Kidney tubule cell (primary cell): ENCODE measurements at regions not wholly inside any gene's neighbourhood (a gene's known extent, or its start where the extent isn't known, plus 50 kb on each side); places are given as distances from the start of the nearest gene placed in this dataset.
A peak's percentile ranks its signal among the peaks of the same experiment; 100 is the strongest.

Experiments used
- DNase-seq: peaks from one replicate; pipeline ENCODE4 v3.0.0-alpha.2; 2018; ENCODE audit warnings: low spot score

DNA sequence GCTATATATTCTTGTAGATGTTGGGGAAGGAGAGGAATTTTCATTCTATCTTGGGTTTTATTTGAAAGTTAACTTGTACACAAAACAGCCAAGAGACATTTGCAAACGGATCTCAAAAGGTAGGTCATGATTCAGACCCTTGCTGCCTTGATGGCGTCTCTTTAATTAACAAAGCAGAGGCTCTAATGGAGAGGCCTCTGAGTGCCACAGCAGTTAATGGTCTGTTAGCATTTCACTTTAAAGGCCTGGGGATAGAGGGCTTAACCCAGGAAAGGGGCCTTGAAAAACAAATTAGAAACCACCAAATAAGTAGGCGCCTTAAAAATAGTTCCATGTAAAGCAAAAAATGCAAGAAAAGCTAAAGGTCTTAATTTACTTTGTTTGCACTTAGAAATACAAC, 836.9 kb upstream of the CELF4 start:
- DNase-seq = no peak

DNA sequence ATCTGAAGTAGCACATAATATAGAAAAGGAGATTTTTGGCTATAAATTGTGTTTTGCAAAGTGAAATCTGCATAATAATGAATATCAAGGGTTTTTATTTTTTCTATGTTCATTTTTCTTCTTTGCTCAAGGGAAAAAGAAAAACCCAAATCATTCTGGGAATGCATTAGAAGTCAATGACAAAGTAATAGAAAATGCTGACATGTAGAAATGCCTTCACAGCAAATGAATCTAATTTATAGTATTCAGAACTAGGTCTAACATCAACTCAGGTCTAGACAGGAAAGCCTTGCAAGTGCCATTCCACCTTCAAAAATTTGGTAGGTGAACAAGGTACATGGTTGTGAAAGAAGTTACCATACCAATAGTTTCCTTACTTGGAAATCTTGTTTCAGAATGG, 831.5 kb upstream of the CELF4 start:
- no peak for DNase-seq

DNA sequence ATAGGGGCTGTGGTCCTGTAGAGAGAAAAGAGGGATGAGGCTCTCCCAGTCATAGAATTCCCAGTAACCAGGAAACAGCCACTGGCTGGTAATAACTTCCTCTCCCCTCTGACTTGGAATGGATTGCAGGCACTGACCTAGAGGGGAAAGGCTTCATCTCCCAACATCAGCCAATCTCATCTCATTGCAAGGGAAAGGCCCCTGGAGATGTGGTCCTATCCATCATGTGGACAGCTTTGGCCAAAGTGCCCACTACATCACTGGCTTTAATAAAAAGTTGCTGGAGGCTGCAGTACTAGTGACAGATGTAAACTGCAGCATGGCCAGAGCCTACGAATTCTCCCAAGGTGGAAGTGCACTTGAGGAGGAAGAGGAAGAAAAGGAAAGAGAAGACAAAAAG, 820.5 kb upstream of the CELF4 start:
- no peak for DNase-seq

DNA sequence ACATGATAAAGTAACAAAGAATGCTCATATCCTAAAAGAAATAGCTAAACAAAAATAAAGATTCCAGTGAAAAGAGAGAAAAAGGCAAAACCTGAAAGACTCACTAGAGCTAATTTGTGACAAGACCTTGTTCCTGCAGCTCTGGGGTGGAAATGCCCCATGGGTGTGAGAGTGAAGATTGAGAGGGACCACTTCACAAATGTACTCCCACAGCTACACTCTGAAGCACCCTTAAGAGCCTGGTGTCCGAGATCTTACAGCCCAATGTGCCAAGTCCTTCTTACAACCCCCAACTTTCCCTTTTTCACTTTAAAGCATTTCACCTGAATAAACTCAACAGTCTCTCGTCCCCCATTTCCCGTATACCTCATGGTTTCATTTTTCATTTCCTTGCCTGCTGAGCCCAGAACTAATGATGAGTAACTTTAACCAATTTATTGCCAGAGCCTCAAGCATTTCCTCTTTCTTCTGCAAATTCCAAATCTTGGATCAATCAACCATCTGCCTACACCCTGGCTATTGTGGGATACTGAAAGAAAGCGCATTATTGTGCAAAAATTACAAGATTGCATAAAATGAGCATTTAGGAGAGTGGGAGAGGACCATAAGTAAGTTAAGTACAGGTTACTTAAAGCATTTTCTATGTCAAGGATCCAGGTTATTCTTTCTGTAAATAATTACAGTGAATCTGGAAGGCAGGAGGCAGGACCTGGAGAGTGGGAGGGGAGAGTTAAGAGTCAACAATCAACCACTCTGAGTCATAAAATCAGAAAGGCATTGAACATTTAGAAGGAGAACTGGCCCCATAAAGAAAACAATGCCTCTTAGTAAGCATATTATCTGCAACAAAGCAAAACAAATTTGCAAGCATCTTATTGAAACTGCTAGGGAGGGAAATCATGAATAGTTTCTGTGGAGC, 804.4 kb upstream of the CELF4 start:
- DNase-seq = peak; percentile 70

GRCh38 chr18:38368886-38369285, 803.3 kb upstream of the CELF4 start:
- DNase-seq = peak; percentile 51

DNA sequence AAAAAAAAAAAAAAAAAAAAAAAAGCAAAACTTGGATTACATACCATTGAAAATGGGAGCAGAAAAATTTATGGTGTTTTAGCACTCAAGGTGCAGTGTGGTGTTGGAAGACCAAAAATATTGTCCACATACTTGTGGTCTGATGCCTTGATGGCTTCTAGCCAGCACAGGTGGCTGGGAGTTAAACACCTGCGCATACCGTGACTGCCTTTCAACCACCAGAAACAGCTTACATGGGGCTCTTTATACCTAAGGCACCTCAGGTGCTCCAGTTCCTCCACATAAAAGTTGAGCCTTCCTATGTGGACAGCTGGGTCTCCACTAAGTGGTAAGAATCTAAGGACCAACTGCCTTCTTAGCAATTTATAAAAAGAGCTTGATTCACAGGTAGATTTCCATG, 802.6 kb upstream of the CELF4 start:
- DNase-seq = peak; percentile 14

GRCh38 chr18:38367473-38367872, 801.9 kb upstream of the CELF4 start:
- DNase-seq = no peak

DNA sequence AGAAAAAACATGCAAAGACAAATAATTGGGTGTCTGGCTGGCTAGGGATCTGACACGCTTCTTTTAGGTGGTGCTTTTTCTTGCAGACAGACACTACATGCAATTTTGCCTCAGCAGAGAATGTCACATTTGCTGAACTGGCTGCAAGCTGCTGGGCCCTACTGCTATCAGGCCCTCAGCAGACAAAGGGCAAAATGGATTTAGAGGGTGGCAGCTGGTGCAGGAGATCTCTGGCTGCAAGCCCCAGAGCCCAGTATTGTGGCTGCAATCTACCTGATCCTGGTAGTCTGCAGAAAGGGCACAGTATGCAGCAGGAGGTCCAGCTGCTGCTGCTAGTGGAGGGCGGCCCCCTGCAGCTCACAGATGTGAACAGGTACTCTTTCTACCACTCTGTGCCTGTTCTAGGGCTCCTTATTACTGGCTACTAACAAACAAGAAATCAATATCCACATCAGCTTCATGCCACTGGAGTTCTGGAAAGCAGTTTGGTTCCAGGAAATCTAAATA, 796.7 kb upstream of the CELF4 start:
- DNase-seq = no peak

- DNase-seq = no peak
Observed at GRCh38 chr18:38358805-38359657, 793.4 kb upstream of the CELF4 start.

DNA sequence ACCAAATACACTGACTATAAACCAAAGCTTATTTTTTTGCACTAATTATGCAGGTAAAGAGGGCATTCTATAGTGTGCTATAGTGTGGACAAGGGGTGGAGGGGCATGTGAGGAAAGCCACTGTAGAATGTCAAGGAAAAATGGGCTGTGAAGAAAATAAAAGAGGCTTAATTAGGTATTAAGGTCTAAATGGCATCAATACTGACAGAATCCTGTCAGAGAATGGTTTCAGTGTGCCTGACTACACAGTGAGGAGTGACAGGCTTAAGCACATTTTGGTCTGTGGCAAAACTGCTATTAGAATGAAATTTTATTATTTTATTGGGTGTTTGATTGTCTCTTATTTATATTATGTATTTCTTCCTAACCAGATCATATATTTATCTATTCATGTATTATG, 787.6 kb upstream of the CELF4 start:
- DNase-seq = no peak

DNA sequence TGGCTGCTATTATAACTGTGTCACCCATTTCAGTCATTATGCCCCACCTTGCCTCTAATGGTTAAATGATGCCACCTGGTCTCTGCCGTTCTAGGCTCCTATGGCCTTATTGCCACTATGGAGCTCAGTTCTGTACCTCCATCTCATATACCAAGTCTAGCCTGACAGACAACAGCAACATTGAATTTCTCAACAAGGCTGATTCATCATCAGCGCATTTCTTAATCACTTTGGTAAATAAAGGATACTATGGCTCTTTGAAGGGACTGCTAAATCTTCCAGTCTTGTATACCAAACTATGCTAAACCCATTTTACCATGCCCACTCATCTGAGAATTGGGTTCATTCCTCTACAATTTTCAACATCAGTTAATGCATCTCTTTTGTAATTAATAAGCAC, 784.5 kb upstream of the CELF4 start:
- DNase-seq = no peak

- DNase-seq = no peak
Observed at GRCh38 chr18:38330573-38330972, 765.0 kb upstream of the CELF4 start.

GRCh38 chr18:38329145-38329544, 763.5 kb upstream of the CELF4 start:
- DNase-seq = no peak

- peak; percentile 14 for DNase-seq
Observed at GRCh38 chr18:38322206-38322605, 756.6 kb upstream of the CELF4 start.

GRCh38 chr18:38321262-38321661, 755.7 kb upstream of the CELF4 start:
- DNase-seq = no peak

DNA sequence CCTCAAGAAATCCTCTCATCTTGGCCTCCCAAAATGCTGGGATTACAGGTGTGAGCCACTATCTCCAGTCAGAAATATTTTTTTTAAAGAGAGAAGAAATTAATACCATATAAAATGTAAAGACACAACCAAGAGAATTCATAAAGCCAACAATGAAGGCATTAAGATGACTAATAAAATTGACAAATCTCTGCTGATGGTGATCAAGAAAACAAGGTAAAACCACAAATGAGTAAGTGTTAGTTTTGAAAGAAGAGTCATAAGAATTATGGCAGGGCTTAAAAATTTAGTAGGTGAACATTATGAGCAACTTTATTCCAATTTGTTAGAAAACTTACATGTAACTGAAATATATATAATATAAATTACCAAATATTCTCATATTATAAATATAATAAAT, 752.8 kb upstream of the CELF4 start:
- no peak for DNase-seq

GRCh38 chr18:38313831-38314230, 748.2 kb upstream of the CELF4 start:
- no peak for DNase-seq

GRCh38 chr18:38312532-38312931, 746.9 kb upstream of the CELF4 start:
- DNase-seq = no peak

DNA sequence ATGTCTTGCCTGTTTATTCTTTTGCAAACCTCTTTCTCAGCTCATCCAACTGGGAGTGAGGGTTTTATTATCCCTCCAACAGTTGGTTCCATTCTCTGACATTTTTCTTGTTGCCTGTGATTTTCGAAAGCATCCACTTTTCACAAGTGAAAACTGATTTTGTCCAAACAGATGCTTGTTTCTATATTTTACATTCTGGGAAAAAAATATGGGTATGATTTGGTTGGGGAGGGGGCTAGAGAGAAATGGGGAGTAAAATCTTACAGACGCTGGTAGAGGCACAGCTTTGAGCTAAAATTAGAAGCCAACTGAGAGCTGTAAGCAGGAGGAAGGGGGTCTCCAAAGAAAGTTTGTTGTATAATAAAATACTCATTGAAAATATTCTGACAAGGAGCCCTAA, 745.3 kb upstream of the CELF4 start:
- no peak for DNase-seq

- no peak for DNase-seq
Observed at GRCh38 chr18:38307914-38308313, 742.3 kb upstream of the CELF4 start.

DNA sequence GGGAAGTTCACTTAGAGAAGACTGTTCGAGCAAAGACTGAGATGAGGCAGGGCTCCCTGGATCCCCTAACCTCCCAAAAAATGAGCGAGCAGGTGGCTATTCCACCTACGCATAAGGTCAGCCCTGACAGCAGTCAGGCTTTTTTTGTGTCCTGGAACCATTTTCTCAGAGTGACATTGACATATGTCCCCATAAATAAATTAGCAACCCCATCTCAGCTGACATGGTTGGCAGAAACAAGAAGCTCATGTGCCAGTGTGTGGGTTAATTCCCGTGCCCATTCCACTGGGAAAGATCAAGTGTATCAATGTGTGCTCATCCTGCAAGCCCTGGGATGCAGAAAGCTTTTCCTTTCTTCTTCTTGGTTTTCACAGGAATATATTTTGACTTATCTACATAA, 740.4 kb upstream of the CELF4 start:
- DNase-seq = no peak

GRCh38 chr18:38301621-38302020, 736.0 kb upstream of the CELF4 start:
- peak; percentile 18 for DNase-seq

GRCh38 chr18:38297910-38298309, 732.3 kb upstream of the CELF4 start:
- no peak for DNase-seq
